ENCODE measurements at regions not wholly inside any gene's neighbourhood (a gene's known extent, or its start where the extent isn't known, plus 50 kb on each side); places are given as distances from the start of the nearest gene placed in this dataset.

GRCh38 chr5:16245249-16245648 is 65.7 kb upstream of the MARCHF11 start:
- Histone ChIP-seq H4K20me1 (ENCODE audit: insufficient read depth) (no peaks in the 10 kb centered on the region), H3K9ac (no peak overlapping the region), H3K36me3 (ENCODE audit: low read depth) (no peaks in the 10 kb centered on the region), H3K79me2 (ENCODE audit: insufficient read depth) (no peaks in the 10 kb centered on the region), H3K27ac (no peak overlapping the region), H3F3A (ENCODE audit: insufficient read depth) (no peaks in the 10 kb centered on the region), H3K9me2 (ENCODE audit: insufficient read depth) (no peaks in the 10 kb centered on the region), H2AFZ (no peak overlapping the region), H3K4me1 (ENCODE audit: insufficient read depth) (no peaks in the 10 kb centered on the region), H3K9me3 (ENCODE audit: low read depth) (no peaks in the 10 kb centered on the region), H3K4me3 (no peak overlapping the region), H3K27me3 (replicated peaks; ENCODE audit: insufficient read depth) (no peaks in the 10 kb centered on the region), H3K4me2 (ENCODE audit: unreplicated experiment) (no peak overlapping the region)
- TF ChIP-seq EZH2phosphoT487 (IDR thresholded peaks at IDR 0.05; ENCODE audit: insufficient read depth, low read depth), result no peak
- TF ChIP-seq EZH2 (IDR thresholded peaks at IDR 0.05; ENCODE audit: insufficient read depth, poor library complexity, severe bottlenecking), result no peak
- in situ Hi-C loops (cut with MboI), result no loop called here
- DNase-seq, result no peak
- 12 to 16% methylated on average over 4 of the region's 4 CpGs for WGBS, 2 experiments (ENCODE audit: low coverage in 1 of 2, low lambda C conversion rate in 2 of 2, missing lambda C conversion rate in 2 of 2)

- no peaks in the 10 kb centered on the region for H3K9me2 ChIP-seq (ENCODE audit: insufficient read depth)
- DNase-seq, result no peak
Measured at GRCh38 chr5:16238018-16238417, 58.4 kb upstream of the MARCHF11 start.

GRCh38 chr5:16234598-16234997 is 55.0 kb upstream of the MARCHF11 start:
- Histone ChIP-seq H3K4me2 (ENCODE audit: unreplicated experiment) (no peak overlapping the region), H3K9me3 (ENCODE audit: low read depth) (no peaks in the 10 kb centered on the region), H3K9me2 (ENCODE audit: insufficient read depth) (no peaks in the 10 kb centered on the region), H3F3A (ENCODE audit: insufficient read depth) (no peaks in the 10 kb centered on the region), H3K27ac (no peak overlapping the region), H3K4me3 (no peak overlapping the region), H3K36me3 (ENCODE audit: low read depth) (no peaks in the 10 kb centered on the region), H3K79me2 (ENCODE audit: insufficient read depth) (no peaks in the 10 kb centered on the region), H3K4me1 (ENCODE audit: insufficient read depth) (no peaks in the 10 kb centered on the region), H3K27me3 (replicated peaks; ENCODE audit: insufficient read depth) (no peaks in the 10 kb centered on the region), H4K20me1 (ENCODE audit: insufficient read depth) (no peaks in the 10 kb centered on the region), H3K9ac (no peak overlapping the region), H2AFZ (no peak overlapping the region)
- TF ChIP-seq EZH2phosphoT487 (IDR thresholded peaks at IDR 0.05; ENCODE audit: insufficient read depth, low read depth) (no peak), EZH2 (IDR thresholded peaks at IDR 0.05; ENCODE audit: insufficient read depth, poor library complexity, severe bottlenecking) (no peak)
- WGBS, 2 experiments (ENCODE audit: low coverage in 1 of 2, low lambda C conversion rate in 2 of 2, missing lambda C conversion rate in 2 of 2), result 14 to 19% methylated on average over 6 of the region's 6 CpGs
- DNase-seq, result no peak
- in situ Hi-C loops (cut with MboI), result no loop called here

More at GRCh38 chr5:16238018-16238417, 58.4 kb upstream of the MARCHF11 start:
- Histone ChIP-seq H4K20me1 (ENCODE audit: insufficient read depth) (no peaks in the 10 kb centered on the region), H3K27ac (no peak overlapping the region), H3K27me3 (replicated peaks; ENCODE audit: insufficient read depth) (no peaks in the 10 kb centered on the region), H3K79me2 (ENCODE audit: insufficient read depth) (no peaks in the 10 kb centered on the region), H3K4me1 (ENCODE audit: insufficient read depth) (no peaks in the 10 kb centered on the region), H3K36me3 (ENCODE audit: low read depth) (no peaks in the 10 kb centered on the region), H3K4me3 (no peak overlapping the region), H3K4me2 (ENCODE audit: unreplicated experiment) (no peak overlapping the region), H3K9ac (no peak overlapping the region), H3K9me3 (ENCODE audit: low read depth) (no peaks in the 10 kb centered on the region), H2AFZ (no peak overlapping the region), H3F3A (ENCODE audit: insufficient read depth) (no peaks in the 10 kb centered on the region)
- TF ChIP-seq EZH2phosphoT487 (IDR thresholded peaks at IDR 0.05; ENCODE audit: insufficient read depth, low read depth) (no peak), EZH2 (IDR thresholded peaks at IDR 0.05; ENCODE audit: insufficient read depth, poor library complexity, severe bottlenecking) (no peak)
- WGBS, 2 experiments (ENCODE audit: low coverage in 1 of 2, low lambda C conversion rate in 2 of 2, missing lambda C conversion rate in 2 of 2), result 5 to 9% methylated on average over 1 of the region's 1 CpG
- in situ Hi-C loops (cut with MboI), result no loop called here

GRCh38 chr5:16233730-16234129 is 54.1 kb upstream of the MARCHF11 start:
- Histone ChIP-seq H3K4me1 (ENCODE audit: insufficient read depth) (no peaks in the 10 kb centered on the region), H3K27ac (no peak overlapping the region), H2AFZ (no peak overlapping the region), H4K20me1 (ENCODE audit: insufficient read depth) (no peaks in the 10 kb centered on the region), H3K79me2 (ENCODE audit: insufficient read depth) (no peaks in the 10 kb centered on the region), H3K9me3 (ENCODE audit: low read depth) (no peaks in the 10 kb centered on the region), H3K36me3 (ENCODE audit: low read depth) (no peaks in the 10 kb centered on the region), H3K9me2 (ENCODE audit: insufficient read depth) (no peaks in the 10 kb centered on the region), H3K27me3 (replicated peaks; ENCODE audit: insufficient read depth) (no peaks in the 10 kb centered on the region), H3K4me3 (no peak overlapping the region), H3F3A (ENCODE audit: insufficient read depth) (no peaks in the 10 kb centered on the region), H3K4me2 (ENCODE audit: unreplicated experiment) (no peak overlapping the region), H3K9ac (no peak overlapping the region)
- in situ Hi-C loops (cut with MboI), result no loop called here
- DNase-seq, result no peak
- WGBS, 2 experiments (ENCODE audit: low coverage in 1 of 2, low lambda C conversion rate in 2 of 2, missing lambda C conversion rate in 2 of 2), result 31 to 33% methylated on average over 2 of the region's 2 CpGs
- TF ChIP-seq EZH2 (IDR thresholded peaks at IDR 0.05; ENCODE audit: insufficient read depth, poor library complexity, severe bottlenecking) (no peak), EZH2phosphoT487 (IDR thresholded peaks at IDR 0.05; ENCODE audit: insufficient read depth, low read depth) (no peak)

- Histone ChIP-seq H2AFZ (no peak overlapping the region), H3K36me3 (ENCODE audit: low read depth) (no peaks in the 10 kb centered on the region), H3K27ac (no peak overlapping the region), H3F3A (ENCODE audit: insufficient read depth) (no peaks in the 10 kb centered on the region), H3K9ac (no peak overlapping the region), H3K9me3 (ENCODE audit: low read depth) (no peaks in the 10 kb centered on the region), H3K27me3 (replicated peaks; ENCODE audit: insufficient read depth) (no peaks in the 10 kb centered on the region), H3K4me3 (no peak overlapping the region), H3K9me2 (ENCODE audit: insufficient read depth) (no peaks in the 10 kb centered on the region), H3K4me2 (ENCODE audit: unreplicated experiment) (no peak overlapping the region), H3K4me1 (ENCODE audit: insufficient read depth) (no peaks in the 10 kb centered on the region), H3K79me2 (ENCODE audit: insufficient read depth) (no peaks in the 10 kb centered on the region), H4K20me1 (ENCODE audit: insufficient read depth) (no peaks in the 10 kb centered on the region)
- no peak for DNase-seq
- in situ Hi-C loops (cut with MboI), result no loop called here
- TF ChIP-seq EZH2phosphoT487 (IDR thresholded peaks at IDR 0.05; ENCODE audit: insufficient read depth, low read depth) (no peak), EZH2 (IDR thresholded peaks at IDR 0.05; ENCODE audit: insufficient read depth, poor library complexity, severe bottlenecking) (no peak)
- WGBS, 2 experiments (ENCODE audit: low coverage in 1 of 2, low lambda C conversion rate in 2 of 2, missing lambda C conversion rate in 2 of 2), result 10 to 14% methylated on average over 3 of the region's 3 CpGs
Measured at GRCh38 chr5:16229357-16229940, 49.9 kb upstream of the MARCHF11 start.
